Stimulated activated CD8-positive, alpha-beta memory T cell treated with anti-CD3 and anti-CD28 coated beads, Interleukin-15, amount 100 ng/mL, for 4 hours (primary cell): ENCODE measurements at regions not wholly inside any gene's neighbourhood (a gene's known extent, or its start where the extent isn't known, plus 50 kb on each side); places are given as distances from the start of the nearest gene placed in this dataset.
"Not testable (repeated sequence)": the region's sequence is repeated elsewhere in the genome, so short reads cannot be mapped to it uniquely, and the experiment has no call there.

Experiments used
- DNase-seq, 2 donors: peaks; one replicate each; pipeline ENCODE4 v3.0.0-alpha.2; 2020; ENCODE audit warnings: low read depth in 2 of 2

- DNase-seq = no peak
These were observed 825.5 kb upstream of the ACVR2A start for GRCh38 chr2:147019311-147019710.

DNA sequence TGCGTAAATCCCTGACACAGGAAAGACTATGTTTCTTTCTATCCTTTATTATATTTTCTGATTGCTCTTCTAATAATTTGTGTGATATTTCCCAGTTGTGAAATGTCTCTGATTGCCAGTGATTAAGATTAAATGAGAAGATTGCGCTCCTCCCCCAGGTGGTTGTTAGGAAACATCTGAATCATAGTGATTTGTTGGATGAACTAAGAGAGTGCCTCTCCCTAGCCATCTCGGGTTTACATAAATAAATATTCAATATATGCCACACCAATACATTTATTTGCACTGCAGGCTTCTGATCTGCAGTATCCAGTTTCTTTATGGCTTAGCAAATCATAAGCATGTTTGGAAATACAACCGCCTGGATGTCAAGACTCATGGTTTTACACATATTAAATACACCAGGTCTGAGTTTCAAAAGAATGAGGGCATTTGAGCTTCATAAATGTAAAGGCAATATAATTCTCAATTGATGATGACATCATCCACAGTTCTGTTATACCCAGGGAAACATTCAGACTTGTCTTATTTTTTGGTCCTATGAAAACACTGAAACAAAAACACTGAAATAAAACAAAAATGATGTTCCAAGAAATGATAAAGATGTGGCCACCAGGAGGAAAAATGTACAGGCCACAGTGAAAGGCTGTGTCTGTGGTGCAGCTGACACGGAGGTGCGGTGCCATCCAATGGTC is 826.7 kb upstream of the ACVR2A start:
- DNase-seq = no peak

GRCh38 chr2:147016181-147016580 is 828.6 kb upstream of the ACVR2A start:
- no peak for DNase-seq

GRCh38 chr2:147015591-147015990 is 829.2 kb upstream of the ACVR2A start:
- DNase-seq = no peak

DNA sequence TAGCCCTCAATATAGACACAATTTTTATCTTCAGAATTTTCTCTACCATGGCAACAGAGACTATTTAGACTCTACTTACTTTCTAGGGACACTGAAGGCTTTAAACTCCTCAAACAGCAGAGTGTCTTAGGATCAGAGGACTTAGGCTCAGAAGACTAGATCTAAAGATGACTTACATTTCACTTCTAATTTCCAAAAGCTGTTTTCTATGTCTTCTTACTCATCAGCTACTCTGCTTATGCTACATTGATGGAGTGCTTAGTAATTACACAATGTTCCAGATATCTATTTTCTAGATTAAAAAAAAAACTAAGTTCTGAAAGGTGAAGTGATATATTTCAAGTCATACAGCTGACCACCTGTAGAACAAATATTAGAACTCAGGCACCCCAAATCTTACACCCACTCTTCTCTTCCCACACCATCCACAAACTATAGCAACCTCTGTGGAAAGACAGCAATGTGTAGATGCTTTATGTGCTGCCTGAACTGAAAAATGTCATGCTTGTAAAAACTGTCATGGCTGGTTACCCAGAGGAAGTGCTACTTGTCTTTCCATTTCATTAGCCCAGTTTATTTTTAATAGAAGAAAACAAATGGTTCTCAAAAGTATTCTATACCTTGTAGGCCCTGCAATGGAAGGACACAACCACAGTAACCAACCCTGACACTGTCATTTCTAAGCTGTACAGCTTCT is 831.0 kb upstream of the ACVR2A start:
- no peak for DNase-seq

- no peak for DNase-seq
These were observed 836.3 kb upstream of the ACVR2A start for GRCh38 chr2:147008481-147008880.

DNA sequence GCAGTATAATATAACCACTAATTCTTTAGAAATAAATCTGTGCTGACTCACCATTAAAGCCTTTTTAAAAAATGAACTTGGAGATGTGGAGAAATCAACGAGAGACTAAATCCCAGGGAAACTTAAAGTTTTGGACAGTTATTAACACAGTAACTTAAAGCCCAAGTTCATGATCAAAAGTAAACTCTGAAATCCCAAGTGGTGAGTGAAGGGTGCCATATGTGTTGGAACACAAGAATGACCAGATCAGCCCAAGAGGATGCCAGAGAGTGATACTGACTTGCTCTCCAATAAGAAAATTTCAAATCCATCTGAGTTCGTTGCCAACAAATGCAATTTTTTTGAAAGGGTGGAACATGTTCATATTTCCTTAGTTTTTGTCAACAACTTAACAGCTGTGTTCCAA is 838.1 kb upstream of the ACVR2A start:
- DNase-seq = no peak

DNA sequence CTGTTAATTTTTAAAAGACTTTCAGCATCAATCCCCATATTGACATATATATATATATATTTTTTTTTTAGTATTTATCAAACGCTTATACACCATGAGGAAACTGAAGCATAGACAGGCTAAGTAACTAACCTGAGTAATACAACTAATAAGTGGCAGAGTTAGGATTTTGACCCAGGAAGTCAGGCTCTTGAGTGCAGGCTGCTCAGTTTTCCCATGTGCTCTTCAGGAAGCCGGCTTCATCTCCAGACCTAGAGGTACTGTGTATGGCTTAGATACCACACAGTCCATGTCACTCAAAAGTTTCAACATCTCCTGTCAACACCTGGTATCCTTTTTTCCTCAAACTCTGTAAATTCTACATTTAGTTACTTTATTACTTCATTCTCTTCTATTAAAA is 841.7 kb upstream of the ACVR2A start:
- no peak for DNase-seq

GRCh38 chr2:147002256-147002655 is 842.6 kb upstream of the ACVR2A start:
- no peak for DNase-seq

DNA sequence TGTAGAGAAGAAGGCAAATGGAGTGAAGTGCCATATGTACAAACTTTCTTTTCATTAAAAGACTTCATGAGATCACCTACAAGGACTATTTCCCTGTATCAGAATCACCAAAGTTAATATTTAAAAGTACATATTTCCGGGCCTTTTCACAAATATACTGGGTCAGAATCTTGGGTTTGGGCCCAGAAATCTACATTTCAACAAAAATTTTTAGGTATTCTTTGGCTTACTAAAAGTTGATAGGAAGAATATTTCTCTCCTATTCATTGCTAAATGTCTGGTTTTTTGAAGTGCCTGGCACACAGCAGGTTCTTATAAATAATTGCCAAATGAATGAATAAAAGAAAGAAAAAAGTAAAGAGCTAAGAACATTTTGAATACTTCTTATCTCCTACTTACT is 843.8 kb upstream of the ACVR2A start:
- DNase-seq = no peak

DNA sequence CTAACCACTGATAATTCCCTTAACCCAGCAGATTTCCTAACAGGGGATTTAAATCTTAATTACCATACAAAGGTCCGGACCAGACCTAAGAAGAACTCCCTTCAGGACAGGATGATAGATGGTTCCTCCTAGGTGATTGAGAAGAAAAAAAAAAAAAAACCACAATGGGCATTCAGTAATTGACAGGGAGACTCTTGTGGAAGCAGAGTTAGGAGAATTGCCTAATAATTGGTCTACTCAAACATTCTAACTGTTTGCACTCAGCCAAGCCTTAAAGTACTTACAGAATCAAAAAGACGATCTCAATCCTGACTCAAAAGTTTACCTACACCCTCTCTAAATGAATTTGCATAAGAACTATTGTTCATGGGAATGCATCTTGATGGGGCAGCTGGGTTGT is 844.7 kb upstream of the ACVR2A start:
- not testable (repeated sequence) for DNase-seq

DNA sequence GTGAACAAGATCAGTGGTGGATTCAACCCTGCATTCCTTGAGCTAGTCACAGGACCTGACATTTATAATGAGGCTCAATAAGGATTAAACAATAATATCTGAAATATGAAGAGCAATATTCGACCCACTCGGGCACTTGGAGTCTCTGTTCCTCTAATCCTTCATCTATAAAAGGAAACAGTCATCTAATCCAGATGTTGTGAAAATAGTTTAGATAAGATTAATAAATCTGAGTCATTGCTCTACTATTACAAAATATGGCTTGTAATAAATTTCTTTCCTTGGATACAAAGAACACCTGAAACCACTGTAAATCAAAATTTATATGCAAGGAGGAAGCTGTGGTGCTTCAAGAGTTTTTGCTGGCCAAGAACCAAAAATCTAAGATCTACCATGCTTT is 846.9 kb upstream of the ACVR2A start:
- no peak for DNase-seq

DNA sequence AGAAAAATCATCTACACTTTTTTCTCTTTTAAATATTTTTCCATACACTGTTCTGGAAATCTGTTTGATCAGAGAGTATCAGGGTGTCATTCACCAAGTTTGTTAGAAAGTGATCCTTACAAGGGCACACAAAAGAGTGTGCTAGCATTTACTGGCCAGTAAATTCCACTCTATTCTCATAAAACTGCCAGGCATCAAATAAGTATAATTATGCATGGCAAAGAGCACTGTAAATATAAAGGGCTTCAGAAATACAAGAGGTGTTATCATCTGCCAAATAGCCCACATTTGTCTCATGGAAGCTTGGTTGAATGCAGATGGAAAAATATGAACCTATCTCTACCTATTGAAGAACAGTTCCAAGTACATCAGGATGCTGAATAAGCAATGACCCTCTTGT is 847.3 kb upstream of the ACVR2A start:
- DNase-seq = no peak

GRCh38 chr2:146994246-146994645 is 850.6 kb upstream of the ACVR2A start:
- DNase-seq = no peak

GRCh38 chr2:146992466-146992865 is 852.4 kb upstream of the ACVR2A start:
- DNase-seq = no peak

DNA sequence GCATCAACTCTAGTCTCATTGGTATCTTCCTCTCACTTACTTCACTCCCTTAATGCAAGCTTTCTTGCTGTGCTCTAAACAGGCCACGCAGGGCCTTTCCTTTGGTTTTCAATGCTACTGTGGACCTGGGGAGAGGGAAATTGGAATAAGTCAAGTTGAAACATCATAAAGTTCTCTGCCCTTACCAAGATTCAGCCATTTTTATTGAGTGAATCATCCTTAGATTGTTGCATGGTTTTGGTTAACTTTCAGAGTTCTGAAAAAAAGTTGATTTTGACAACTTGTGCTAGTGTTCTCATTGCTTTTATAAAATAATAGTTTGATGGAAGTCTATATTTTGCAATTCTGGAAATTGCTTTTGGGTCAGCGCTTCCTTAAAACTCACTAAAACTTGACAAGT is 852.8 kb upstream of the ACVR2A start:
- no peak for DNase-seq

DNA sequence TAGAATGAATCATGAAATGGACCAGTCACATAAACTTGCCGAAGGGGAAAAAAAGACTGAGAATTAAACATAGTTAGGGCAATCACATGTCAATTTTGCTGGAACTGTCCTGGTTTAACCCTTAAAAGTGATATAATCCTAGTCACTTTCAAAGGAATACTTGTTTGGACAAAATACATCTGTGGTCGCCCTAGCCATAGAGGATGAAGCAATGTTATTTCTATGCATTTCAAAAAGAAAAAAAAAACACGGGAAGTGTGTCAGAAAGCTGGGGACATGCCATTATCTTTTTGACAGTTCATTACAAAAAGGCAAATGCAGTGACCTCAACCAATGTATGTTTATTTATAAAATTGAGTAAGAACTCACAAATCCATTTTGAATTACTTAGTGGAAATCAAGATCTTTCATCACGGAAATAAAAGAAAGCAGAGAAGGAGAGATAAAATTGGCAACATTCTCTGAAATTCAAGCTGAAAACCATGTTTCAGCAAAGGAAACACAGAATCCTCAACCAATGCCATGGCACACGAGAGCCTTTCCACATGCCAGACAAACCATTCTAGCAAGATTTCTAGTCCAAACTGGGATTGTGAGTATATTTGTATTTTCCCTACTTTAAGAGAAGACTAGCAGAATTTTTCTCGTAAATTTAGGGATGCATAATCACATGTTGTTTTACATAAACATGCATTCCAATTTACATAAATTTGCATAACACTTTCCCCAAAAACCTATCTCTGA is 854.3 kb upstream of the ACVR2A start:
- no peak for DNase-seq

- DNase-seq = no peak
These were observed 855.1 kb upstream of the ACVR2A start for GRCh38 chr2:146989741-146990140.

DNA sequence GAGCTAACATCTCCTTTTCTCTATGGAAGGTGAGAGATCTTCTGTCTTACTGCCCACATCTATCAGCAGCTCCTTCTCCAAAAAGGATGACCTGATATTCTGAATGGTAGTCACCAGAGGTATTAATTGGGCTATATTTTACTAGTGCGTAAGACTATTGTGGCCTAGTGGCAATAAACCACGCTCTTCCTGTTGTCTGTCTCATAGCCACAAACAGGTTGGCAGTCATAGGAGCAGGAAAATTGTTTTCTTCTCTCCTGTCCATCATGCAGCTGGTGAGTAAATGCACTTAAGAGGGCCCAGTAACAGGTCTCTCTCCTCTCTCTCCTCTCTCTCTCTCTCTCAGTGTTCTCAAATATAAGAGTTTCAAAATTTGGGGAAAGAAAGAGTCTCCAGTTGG is 856.8 kb upstream of the ACVR2A start:
- DNase-seq = no peak

DNA sequence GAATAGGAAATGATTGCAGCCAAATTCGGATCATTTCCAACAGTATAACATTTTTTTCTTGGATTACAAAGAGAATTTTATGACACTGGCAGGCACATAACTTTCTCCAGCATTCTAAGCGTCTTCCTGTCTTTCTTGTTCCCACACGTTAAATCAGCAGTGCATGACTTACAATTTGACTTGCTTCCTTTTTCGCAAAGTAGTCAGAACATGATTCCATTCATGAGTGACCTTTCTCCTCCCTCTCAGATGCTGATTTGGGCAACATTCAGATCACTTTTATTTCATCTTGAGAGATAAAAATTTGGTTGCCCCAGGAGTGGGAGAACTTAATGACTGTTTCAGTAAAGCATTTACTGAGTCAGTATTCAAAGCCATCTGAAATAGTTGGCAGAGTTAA is 858.7 kb upstream of the ACVR2A start:
- DNase-seq = no peak

DNA sequence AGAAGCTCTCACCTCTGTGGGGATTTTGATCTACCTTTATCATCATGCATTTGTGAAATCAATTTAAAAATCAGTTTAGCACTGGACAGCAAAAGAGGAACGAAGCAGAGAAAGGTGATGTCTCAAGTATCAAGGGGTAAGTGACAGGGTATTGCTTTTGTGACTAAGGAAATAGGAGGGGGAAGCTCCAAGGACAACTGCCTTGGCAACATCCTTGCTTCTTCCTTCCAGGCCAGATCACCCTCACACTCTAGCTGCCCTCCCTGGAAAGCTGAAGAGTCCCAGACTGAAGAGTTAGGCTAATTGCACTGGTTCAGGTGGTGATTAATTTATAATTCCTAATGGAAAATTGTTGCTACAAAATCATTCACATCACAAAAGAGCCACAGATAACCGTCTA is 859.1 kb upstream of the ACVR2A start:
- DNase-seq = no peak

DNA sequence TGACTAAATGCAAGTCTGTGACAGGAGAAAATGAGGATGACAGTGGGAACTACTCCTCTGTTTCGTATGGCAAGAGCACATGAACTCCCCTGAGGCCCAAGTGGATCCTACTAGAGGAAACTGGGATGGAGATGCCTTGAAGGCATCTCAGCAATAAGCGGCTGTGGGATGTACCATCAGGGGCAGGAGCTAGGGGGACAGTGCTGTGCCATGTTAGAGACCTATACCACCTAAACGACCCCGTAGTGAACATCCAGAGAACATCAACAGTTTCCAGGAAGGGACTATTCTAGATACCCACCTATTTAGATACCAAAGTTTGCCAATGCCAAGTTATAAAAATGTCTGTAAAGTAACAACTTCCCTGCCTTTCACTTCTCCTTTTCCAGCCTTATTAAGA is 860.8 kb upstream of the ACVR2A start:
- DNase-seq = no peak

DNA sequence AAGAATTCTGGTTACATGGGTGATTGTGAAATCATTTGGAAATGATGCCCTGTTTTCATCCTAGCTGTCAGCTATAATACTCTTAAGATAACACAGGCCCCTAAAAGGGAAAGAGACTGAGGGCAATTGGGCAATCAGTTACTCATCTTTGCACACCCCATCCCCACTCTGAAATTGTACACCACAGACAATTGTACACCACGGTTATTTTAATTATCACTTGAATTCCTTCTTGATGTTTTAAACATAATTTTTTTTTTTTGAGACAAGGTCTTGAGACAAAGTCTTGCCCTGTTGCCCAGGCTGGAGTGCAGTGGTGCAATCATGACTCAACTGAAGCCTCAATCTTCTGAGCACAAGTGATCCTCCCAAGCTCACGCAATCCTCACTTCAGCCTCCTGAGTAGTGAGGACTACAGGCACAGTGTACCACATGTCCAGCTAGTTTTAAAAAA is 862.4 kb upstream of the ACVR2A start:
- no peak for DNase-seq
